Naive thymus-derived CD8-positive, alpha-beta T cell (primary cell): ENCODE measurements at regions not wholly inside any gene's neighbourhood (a gene's known extent, or its start where the extent isn't known, plus 50 kb on each side); places are given as distances from the start of the nearest gene placed in this dataset.

Experiments
- ATAC-seq, 2 donors: fragments of 150-1000 bp; cut with Tn5 transposase in 1 of 2; sonication (Bioruptor Pico), chemical (Tn5 transposase) in 1 of 2; 1 replicate in 1 of 2; 2 replicates in 1 of 2; pipeline ENCODE4 v1.10.0; 2021; ENCODE audit warnings: mild to moderate bottlenecking in 2 of 2, moderate library complexity in 2 of 2
- POLR2A ChIA-PET: fragments of 350-600 bp; sonication (Branson Sonifier 250); formaldehyde crosslinking; loops from one replicate; lab custom pipeline; 2021; ENCODE audit warnings: antibody characterized with exemption; lab: Charles Lee
- DNase-seq, 10 donors: peaks; one replicate each; pipeline versions ENCODE4 v3.0.0 to v3.0.0-alpha.2; 2020 to 2022
- H3K27ac Mint-ChIP-seq, 10 donors: one replicate each; pipeline ENCODE4 v1.8.0; 2020 to 2022; ENCODE audit warnings: mild to moderate bottlenecking in 10 of 10, mixed read lengths in 10 of 10, moderate library complexity in 4 of 10, inconsistent platforms in 1 of 10
- H3K27me3 Mint-ChIP-seq, 5 donors: one replicate each; pipeline ENCODE4 v1.8.0; 2021 to 2022; ENCODE audit warnings: mixed read lengths in 5 of 5
- H3K36me3 Mint-ChIP-seq, 3 donors: one replicate each; pipeline ENCODE4 v1.8.0; 2020 to 2022; ENCODE audit warnings: mixed read lengths in 3 of 3, mild to moderate bottlenecking in 2 of 3, inconsistent platforms in 1 of 3
- H3K4me1 Mint-ChIP-seq, 4 donors: one replicate each; pipeline ENCODE4 v1.8.0; 2021 to 2022; ENCODE audit warnings: mixed read lengths in 4 of 4
- H3K4me3 Mint-ChIP-seq, 10 donors: one replicate each; pipeline ENCODE4 v1.8.0; 2020 to 2022; ENCODE audit warnings: mild to moderate bottlenecking in 10 of 10, mixed read lengths in 10 of 10, moderate library complexity in 6 of 10, inconsistent platforms in 1 of 10
- H3K9me3 Mint-ChIP-seq, 9 donors: one replicate each; pipeline ENCODE4 v1.8.0; 2020 to 2022; ENCODE audit warnings: mixed read lengths in 9 of 9, mild to moderate bottlenecking in 3 of 9, inconsistent platforms in 1 of 9, moderate library complexity in 1 of 9

GRCh38 chr16:50985733-50986132 is 165.3 kb downstream of the SALL1 start:
- H3K36me3 Mint-ChIP-seq = no peaks in the 10 kb centered on the region
- H3K27me3 Mint-ChIP-seq = peaks cover 5 to 21% (median 9%) of the 10 kb centered on the region in 5 donors
- H3K27ac Mint-ChIP-seq = no peak overlapping the region
- no peak for ATAC-seq
- peaks cover 0 to 14% (median 4%) of the 10 kb centered on the region in 9 donors for H3K9me3 Mint-ChIP-seq
- DNase-seq = no peak
- POLR2A ChIA-PET = no interaction called here
- no peak overlapping the region for H3K4me3 Mint-ChIP-seq
- H3K4me1 Mint-ChIP-seq = no peaks in the 10 kb centered on the region

GRCh38 chr16:50984688-50985087 is 166.4 kb downstream of the SALL1 start:
- peaks cover 2 to 16% (median 9%) of the 10 kb centered on the region in 5 donors for H3K27me3 Mint-ChIP-seq
- H3K27ac Mint-ChIP-seq = no peak overlapping the region
- no peaks in the 10 kb centered on the region for H3K36me3 Mint-ChIP-seq

GRCh38 chr16:50982808-50983207 is 168.3 kb downstream of the SALL1 start:
- H3K9me3 Mint-ChIP-seq = peaks cover 0 to 14% (median 4%) of the 10 kb centered on the region in 9 donors
- no peak for ATAC-seq
- H3K27me3 Mint-ChIP-seq = peaks cover under 1 to 12% (median 5%) of the 10 kb centered on the region in 5 donors
- no peak overlapping the region for H3K4me3 Mint-ChIP-seq
- DNase-seq = no peak
- no peaks in the 10 kb centered on the region for H3K36me3 Mint-ChIP-seq
- H3K27ac Mint-ChIP-seq = no peak overlapping the region
- H3K4me1 Mint-ChIP-seq = no peaks in the 10 kb centered on the region
- POLR2A ChIA-PET = no interaction called here

More at GRCh38 chr16:50984688-50985087, 166.4 kb downstream of the SALL1 start:
- H3K4me1 Mint-ChIP-seq = no peaks in the 10 kb centered on the region
- ATAC-seq (no peak), DNase-seq (no peak)
- POLR2A ChIA-PET = no interaction called here
- H3K4me3 Mint-ChIP-seq = no peak overlapping the region
- H3K9me3 Mint-ChIP-seq = peaks cover 0 to 14% (median 4%) of the 10 kb centered on the region in 9 donors

GRCh38 chr16:50981951-50982350 is 169.1 kb downstream of the SALL1 start:
- ATAC-seq = no peak

GRCh38 chr16:50980666-50981065 is 170.4 kb downstream of the SALL1 start:
- DNase-seq = no peak
- Mint-ChIP-seq H3K9me3 (peaks cover 0 to 14% (median 4%) of the 10 kb centered on the region in 9 donors), H3K36me3 (no peaks in the 10 kb centered on the region)

More at GRCh38 chr16:50981951-50982350, 169.1 kb downstream of the SALL1 start:
- no peaks in the 10 kb centered on the region for H3K36me3 Mint-ChIP-seq
- H3K4me3 Mint-ChIP-seq = no peak overlapping the region
- POLR2A ChIA-PET = no interaction called here
- H3K9me3 Mint-ChIP-seq = peaks cover 0 to 14% (median 4%) of the 10 kb centered on the region in 9 donors
- no peaks in the 10 kb centered on the region for H3K4me1 Mint-ChIP-seq
- peaks cover 0 to 12% (median 5%) of the 10 kb centered on the region in 5 donors for H3K27me3 Mint-ChIP-seq
- peak overlapping the region in 1 of 10 donors; percentile 54 for H3K27ac Mint-ChIP-seq
- no peak for DNase-seq

GRCh38 chr16:50979806-50980620 is 171.1 kb downstream of the SALL1 start:
- ATAC-seq = no peak
- H3K36me3 Mint-ChIP-seq = no peaks in the 10 kb centered on the region
- POLR2A ChIA-PET = no interaction called here
- DNase-seq = no peak
- peaks cover 5 to 18% (median 9%) of the 10 kb centered on the region in 5 donors for H3K27me3 Mint-ChIP-seq
- no peak overlapping the region for H3K4me3 Mint-ChIP-seq
- no peak overlapping the region for H3K27ac Mint-ChIP-seq
- no peaks in the 10 kb centered on the region for H3K4me1 Mint-ChIP-seq
- peaks cover 0 to 14% (median 4%) of the 10 kb centered on the region in 9 donors for H3K9me3 Mint-ChIP-seq

More at GRCh38 chr16:50980666-50981065, 170.4 kb downstream of the SALL1 start:
- Mint-ChIP-seq H3K27me3 (peaks cover 2 to 12% (median 5%) of the 10 kb centered on the region in 5 donors), H3K4me1 (no peaks in the 10 kb centered on the region), H3K27ac (no peak overlapping the region), H3K4me3 (no peak overlapping the region)
- POLR2A ChIA-PET = no interaction called here
- no peak for ATAC-seq

GRCh38 chr16:50977138-50977537 is 173.9 kb downstream of the SALL1 start:
- Mint-ChIP-seq H3K4me1 (no peaks in the 10 kb centered on the region), H3K4me3 (no peak overlapping the region), H3K27ac (no peak overlapping the region), H3K27me3 (peaks cover 7 to 38% (median 14%) of the 10 kb centered on the region in 5 donors), H3K36me3 (no peaks in the 10 kb centered on the region), H3K9me3 (peaks cover 0 to 2% (median 0%) of the 10 kb centered on the region in 9 donors)
- POLR2A ChIA-PET = no interaction called here
- ATAC-seq = no peak
- no peak for DNase-seq

GRCh38 chr16:50974438-50975036 is 176.5 kb downstream of the SALL1 start:
- Mint-ChIP-seq H3K36me3 (no peaks in the 10 kb centered on the region), H3K4me3 (no peak overlapping the region), H3K4me1 (no peaks in the 10 kb centered on the region), H3K9me3 (peaks cover 0 to 2% (median 0%) of the 10 kb centered on the region in 9 donors), H3K27ac (no peak overlapping the region), H3K27me3 (peaks cover 4 to 39% (median 9%) of the 10 kb centered on the region in 5 donors)
- ATAC-seq = no peak
- no peak for DNase-seq
- POLR2A ChIA-PET = no interaction called here

GRCh38 chr16:50972876-50973275 is 178.2 kb downstream of the SALL1 start:
- ATAC-seq = no peak

GRCh38 chr16:50970281-50970680 is 180.8 kb downstream of the SALL1 start:
- no peak for ATAC-seq
- POLR2A ChIA-PET = no interaction called here
- Mint-ChIP-seq H3K36me3 (no peaks in the 10 kb centered on the region), H3K27ac (no peak overlapping the region), H3K27me3 (peaks cover 6 to 56% (median 16%) of the 10 kb centered on the region in 5 donors), H3K9me3 (peaks cover 0 to 2% (median 0%) of the 10 kb centered on the region in 9 donors), H3K4me3 (no peak overlapping the region), H3K4me1 (no peaks in the 10 kb centered on the region)
- DNase-seq = no peak

More at GRCh38 chr16:50972876-50973275, 178.2 kb downstream of the SALL1 start:
- Mint-ChIP-seq H3K27me3 (peaks cover 4 to 46% (median 11%) of the 10 kb centered on the region in 5 donors), H3K4me1 (no peaks in the 10 kb centered on the region), H3K27ac (no peak overlapping the region), H3K9me3 (peaks cover 0 to 2% (median 0%) of the 10 kb centered on the region in 9 donors), H3K4me3 (no peak overlapping the region), H3K36me3 (no peaks in the 10 kb centered on the region)
- POLR2A ChIA-PET = no interaction called here
- no peak for DNase-seq

GRCh38 chr16:50967827-50968612 is 183.1 kb downstream of the SALL1 start:
- Mint-ChIP-seq H3K9me3 (peaks cover 0 to 2% (median 0%) of the 10 kb centered on the region in 9 donors), H3K36me3 (no peaks in the 10 kb centered on the region), H3K27ac (no peak overlapping the region), H3K4me1 (no peaks in the 10 kb centered on the region), H3K27me3 (peaks cover 6 to 33% (median 14%) of the 10 kb centered on the region in 5 donors), H3K4me3 (no peak overlapping the region)
- no peak for DNase-seq
- ATAC-seq = no peak
- POLR2A ChIA-PET = no interaction called here

- Mint-ChIP-seq H3K4me1 (no peaks in the 10 kb centered on the region), H3K27me3 (peaks cover 4 to 36% (median 11%) of the 10 kb centered on the region in 5 donors), H3K4me3 (no peak overlapping the region), H3K36me3 (no peaks in the 10 kb centered on the region), H3K9me3 (no peaks in the 10 kb centered on the region), H3K27ac (no peak overlapping the region)
- DNase-seq (no peak), ATAC-seq (no peak)
- POLR2A ChIA-PET = no interaction called here
Observed at GRCh38 chr16:50964491-50964890, 186.6 kb downstream of the SALL1 start.
